Smooth muscle cell (in vitro differentiated cells): ENCODE measurements at regions not wholly inside any gene's neighbourhood (a gene's known extent, or its start where the extent isn't known, plus 50 kb on each side); places are given as distances from the start of the nearest gene placed in this dataset.
"Not testable (repeated sequence)": the region's sequence is repeated elsewhere in the genome, so short reads cannot be mapped to it uniquely, and the experiment has no call there.

ENCODE experiments used
- DNase-seq: peaks from one replicate; lab custom pipeline; 2025; ENCODE audit not compliant: unreplicated experiment; lab: John Stamatoyannopoulos, UW
- H2AFZ ChIP-seq: fragments of 200-600 bp; sonication (generic); 2 replicates; pipeline ENCODE4 v1.6.0; 2016; ENCODE audit warnings: antibody characterized with exemption, low read depth, mild to moderate bottlenecking
- H3F3A ChIP-seq: fragments of 200-600 bp; sonication (generic); 2 replicates; pipeline ENCODE4 v1.6.0; 2017; ENCODE audit warnings: antibody characterized with exemption, low read depth
- H3K27ac ChIP-seq: fragments of 200-600 bp; sonication (generic); 2 replicates; pipeline ENCODE4 v1.5.1; 2016; ENCODE audit warnings: low read depth, mild to moderate bottlenecking
- H3K27me3 ChIP-seq: fragments of 200-600 bp; sonication (generic); 2 replicates; pipeline ENCODE4 v1.6.1; 2016; ENCODE audit warnings: low read depth, mild to moderate bottlenecking
- H3K36me3 ChIP-seq: fragments of 200-600 bp; sonication (generic); 2 replicates; pipeline ENCODE4 v1.5.1; 2016; ENCODE audit warnings: low read depth
- H3K4me1 ChIP-seq: fragments of 200-600 bp; sonication (generic); 2 replicates; pipeline ENCODE4 v1.5.1; 2016; ENCODE audit warnings: low read depth
- H3K4me2 ChIP-seq: fragments of 200-600 bp; sonication (generic); 2 replicates; pipeline ENCODE4 v1.6.0; 2016; ENCODE audit warnings: mild to moderate bottlenecking
- H3K4me3 ChIP-seq: fragments of 200-600 bp; sonication (generic); 2 replicates; pipeline ENCODE4 v1.5.1; 2016; ENCODE audit warnings: mild to moderate bottlenecking
- H3K79me2 ChIP-seq: fragments of 200-600 bp; sonication (generic); 2 replicates; pipeline ENCODE4 v1.6.0; 2016; ENCODE audit warnings: low read depth, mild to moderate bottlenecking
- H3K9ac ChIP-seq: fragments of 200-600 bp; sonication (generic); 2 replicates; pipeline ENCODE4 v1.6.0; 2016; ENCODE audit warnings: low read depth
- H3K9me3 ChIP-seq: fragments of 200-600 bp; sonication (generic); replicated peaks from 2 replicates; pipeline ENCODE4 v1.5.1; 2016; ENCODE audit warnings: low read depth
- H4K20me1 ChIP-seq: fragments of 200-600 bp; sonication (generic); 2 replicates; pipeline ENCODE4 v1.6.0; 2016; ENCODE audit warnings: low read depth
- WGBS: methylation state at CpG from one replicate; pipeline ENCODE4 v1.1.7; 2016; ENCODE audit warnings: low lambda C conversion rate; 5-methylcytosine and 5-hydroxymethylcytosine counted together
- TF ChIP-seq, protein P1 (sequence below): fragments of 200-600 bp; sonication (generic); IDR thresholded peaks from 2 replicates; pipeline ENCODE4 v1.5.1; 2017; ENCODE audit warnings: borderline replicate concordance, mild to moderate bottlenecking, antibody characterized with exemption; ENCODE audit not compliant: insufficient read depth, poor library complexity, severe bottlenecking

DNA sequence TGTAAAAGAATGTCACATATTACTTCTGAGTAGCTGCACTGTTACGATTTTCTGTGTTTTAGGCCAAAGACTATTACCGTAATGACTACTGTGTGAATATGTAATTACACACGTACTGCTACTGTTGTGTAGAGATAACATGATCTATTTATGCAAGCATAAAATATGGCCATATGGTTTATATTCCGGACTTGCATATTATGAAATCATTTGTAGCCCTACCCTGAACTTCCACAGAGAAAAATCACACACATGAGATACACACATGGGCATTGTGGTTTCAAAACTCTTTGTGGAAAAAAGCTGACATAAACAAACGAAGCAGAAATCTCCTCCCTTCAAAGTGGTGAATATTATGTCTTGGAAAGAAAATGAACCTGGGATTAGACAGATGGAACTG is 373.0 kb upstream of the ADAMTS5 start:
- H3F3A ChIP-seq, result no peaks in the 10 kb centered on the region
- no peak overlapping the region for H3K4me2 ChIP-seq
- no peak overlapping the region for H3K4me3 ChIP-seq
- H3K79me2 ChIP-seq, result no peaks in the 10 kb centered on the region
- no peak overlapping the region for H3K9ac ChIP-seq
- no peaks in the 10 kb centered on the region for H3K36me3 ChIP-seq
- DNase-seq, result no peak
- no peaks in the 10 kb centered on the region for H3K27me3 ChIP-seq
- TF ChIP-seq, protein P1, sequence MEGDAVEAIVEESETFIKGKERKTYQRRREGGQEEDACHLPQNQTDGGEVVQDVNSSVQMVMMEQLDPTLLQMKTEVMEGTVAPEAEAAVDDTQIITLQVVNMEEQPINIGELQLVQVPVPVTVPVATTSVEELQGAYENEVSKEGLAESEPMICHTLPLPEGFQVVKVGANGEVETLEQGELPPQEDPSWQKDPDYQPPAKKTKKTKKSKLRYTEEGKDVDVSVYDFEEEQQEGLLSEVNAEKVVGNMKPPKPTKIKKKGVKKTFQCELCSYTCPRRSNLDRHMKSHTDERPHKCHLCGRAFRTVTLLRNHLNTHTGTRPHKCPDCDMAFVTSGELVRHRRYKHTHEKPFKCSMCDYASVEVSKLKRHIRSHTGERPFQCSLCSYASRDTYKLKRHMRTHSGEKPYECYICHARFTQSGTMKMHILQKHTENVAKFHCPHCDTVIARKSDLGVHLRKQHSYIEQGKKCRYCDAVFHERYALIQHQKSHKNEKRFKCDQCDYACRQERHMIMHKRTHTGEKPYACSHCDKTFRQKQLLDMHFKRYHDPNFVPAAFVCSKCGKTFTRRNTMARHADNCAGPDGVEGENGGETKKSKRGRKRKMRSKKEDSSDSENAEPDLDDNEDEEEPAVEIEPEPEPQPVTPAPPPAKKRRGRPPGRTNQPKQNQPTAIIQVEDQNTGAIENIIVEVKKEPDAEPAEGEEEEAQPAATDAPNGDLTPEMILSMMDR, result no peak
- H3K9me3 ChIP-seq, result no peaks in the 10 kb centered on the region
- peak overlapping the region; percentile 54 for H2AFZ ChIP-seq
- no peaks in the 10 kb centered on the region for H4K20me1 ChIP-seq
- WGBS, result 68% methylated on average over 5 of the region's 5 CpGs
- H3K27ac ChIP-seq, result no peak overlapping the region
- H3K4me1 ChIP-seq, result no peaks in the 10 kb centered on the region

DNA sequence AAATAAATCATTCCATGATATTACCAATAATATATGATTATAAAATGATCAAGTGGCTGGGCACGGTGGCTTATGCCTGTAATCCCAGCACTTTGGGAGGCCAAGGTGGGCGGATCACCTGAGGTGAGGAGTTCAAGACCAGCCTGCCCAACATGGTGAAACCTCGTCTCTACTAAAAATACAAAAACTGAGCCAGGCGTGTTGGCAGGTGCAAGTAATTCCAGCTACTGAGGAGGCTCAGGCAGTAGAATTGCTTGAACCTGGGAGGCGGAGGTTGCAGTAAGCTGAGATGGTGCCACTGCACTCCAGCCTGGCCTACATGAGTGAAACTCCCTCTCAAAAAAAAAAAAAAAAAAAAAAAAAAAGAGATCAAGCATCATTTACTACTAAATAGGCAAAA is 371.1 kb upstream of the ADAMTS5 start:
- not testable (repeated sequence) for H3K4me2 ChIP-seq, H3F3A ChIP-seq, H3K27me3 ChIP-seq, H3K4me1 ChIP-seq, H3K79me2 ChIP-seq, H3K9me3 ChIP-seq, DNase-seq, H2AFZ ChIP-seq, H3K36me3 ChIP-seq, H3K9ac ChIP-seq, H3K4me3 ChIP-seq, H3K27ac ChIP-seq, H4K20me1 ChIP-seq
- WGBS, result 91% methylated on average over 5 of the region's 5 CpGs

DNA sequence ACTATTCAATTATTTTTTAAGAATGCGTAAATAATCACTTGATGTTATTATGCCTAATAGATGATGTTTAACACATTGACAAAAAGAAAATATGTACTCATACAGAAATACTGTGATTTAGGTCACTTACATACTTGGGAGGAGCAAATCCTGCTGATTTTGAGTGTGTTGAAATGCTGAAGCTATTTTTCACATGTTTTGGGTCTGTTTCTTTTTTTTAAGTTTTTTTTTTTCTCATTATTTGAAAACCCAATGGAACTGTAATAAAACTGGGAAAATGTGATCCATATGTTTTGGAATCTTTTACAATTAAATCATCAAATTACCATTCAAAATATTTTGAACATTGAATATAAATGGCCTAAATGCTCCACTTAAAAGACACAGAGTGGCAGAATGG is 366.2 kb upstream of the ADAMTS5 start:
- DNase-seq, result no peak
- H3K4me3 ChIP-seq, result no peak overlapping the region
- no peaks in the 10 kb centered on the region for H3K27me3 ChIP-seq
- no peaks in the 10 kb centered on the region for H3F3A ChIP-seq
- WGBS, result 100% methylated on average over 1 of the region's 1 CpG
- H3K4me2 ChIP-seq, result no peak overlapping the region
- H3K9me3 ChIP-seq, result no peaks in the 10 kb centered on the region
- no peaks in the 10 kb centered on the region for H3K79me2 ChIP-seq
- H3K9ac ChIP-seq, result no peak overlapping the region
- H3K27ac ChIP-seq, result no peak overlapping the region
- H4K20me1 ChIP-seq, result no peaks in the 10 kb centered on the region
- no peak overlapping the region for H2AFZ ChIP-seq
- no peaks in the 10 kb centered on the region for H3K36me3 ChIP-seq
- TF ChIP-seq, protein P1, result no peak
- no peaks in the 10 kb centered on the region for H3K4me1 ChIP-seq

DNA sequence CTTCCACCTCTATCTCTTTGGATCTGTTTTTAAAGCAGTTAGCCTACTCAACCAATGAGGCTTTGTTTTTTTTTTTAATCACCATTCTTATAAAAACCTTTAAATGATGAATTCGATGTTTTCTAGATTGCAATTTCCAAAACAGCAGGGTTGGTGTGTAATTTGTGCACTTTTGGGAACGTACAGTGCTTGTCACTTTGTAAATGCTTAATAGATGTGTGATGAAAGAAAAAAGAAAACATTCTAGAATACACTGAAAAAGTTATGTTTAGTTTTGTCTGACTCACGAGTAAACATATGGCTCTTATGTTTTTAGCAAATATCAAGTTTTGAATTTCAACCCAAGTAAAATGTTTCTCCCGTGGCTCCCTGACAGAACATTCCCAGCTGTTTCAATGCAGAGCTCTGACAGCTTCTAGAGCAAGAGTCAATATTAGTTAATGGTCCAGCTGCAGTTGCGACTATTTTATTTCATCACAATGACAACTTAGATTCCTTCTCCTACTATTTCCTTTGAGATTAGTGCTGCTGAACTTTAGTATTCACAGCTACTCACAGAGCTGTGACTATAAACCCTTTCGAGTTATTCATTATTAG is 362.5 kb upstream of the ADAMTS5 start:
- no peaks in the 10 kb centered on the region for H3K36me3 ChIP-seq
- no peaks in the 10 kb centered on the region for H3K4me1 ChIP-seq
- 78% methylated on average over 6 of the region's 6 CpGs for WGBS
- H3K79me2 ChIP-seq, result no peaks in the 10 kb centered on the region
- no peak overlapping the region for H3K9ac ChIP-seq
- DNase-seq, result no peak
- no peaks in the 10 kb centered on the region for H3K27me3 ChIP-seq
- TF ChIP-seq, protein P1, result no peak
- no peak overlapping the region for H3K27ac ChIP-seq
- H3F3A ChIP-seq, result no peaks in the 10 kb centered on the region
- no peak overlapping the region for H3K4me3 ChIP-seq
- H3K9me3 ChIP-seq, result no peaks in the 10 kb centered on the region
- H3K4me2 ChIP-seq, result no peak overlapping the region
- no peaks in the 10 kb centered on the region for H4K20me1 ChIP-seq
- peak overlapping the region; percentile 18 for H2AFZ ChIP-seq
